Stimulated activated CD4-positive, alpha-beta T cell treated with anti-CD3 and anti-CD28 coated beads, TNF-alpha, amount 100 ng/mL, for 48 hours (primary cell): ENCODE measurements at regions not wholly inside any gene's neighbourhood (a gene's known extent, or its start where the extent isn't known, plus 50 kb on each side); places are given as distances from the start of the nearest gene placed in this dataset.
"Not testable (repeated sequence)": the region's sequence is repeated elsewhere in the genome, so short reads cannot be mapped to it uniquely, and the experiment has no call there.

Experiments
- DNase-seq, 3 donors: peaks; one replicate each; pipeline ENCODE4 v3.0.0-alpha.2; 2020; ENCODE audit warnings: low read depth in 3 of 3

GRCh38 chr6:140147825-140148814 is 773.7 kb upstream of the CITED2 start:
- DNase-seq: not testable (repeated sequence)

- DNase-seq: no peak
These were observed 766.4 kb upstream of the CITED2 start for GRCh38 chr6:140140891-140141290.

- DNase-seq: no peak
These were observed 764.0 kb upstream of the CITED2 start for GRCh38 chr6:140138311-140139010.

- no peak for DNase-seq
These were observed 759.8 kb upstream of the CITED2 start for GRCh38 chr6:140134224-140134623.

- DNase-seq: no peak
These were observed 755.6 kb upstream of the CITED2 start for GRCh38 chr6:140130074-140130473.

GRCh38 chr6:140124498-140124897 is 750.0 kb upstream of the CITED2 start:
- DNase-seq: no peak

- no peak for DNase-seq
These were observed 733.7 kb upstream of the CITED2 start for GRCh38 chr6:140108167-140108566.

GRCh38 chr6:140107216-140107615 is 732.8 kb upstream of the CITED2 start:
- DNase-seq: no peak

GRCh38 chr6:140105857-140106256 is 731.4 kb upstream of the CITED2 start:
- no peak for DNase-seq

- no peak for DNase-seq
These were observed 730.8 kb upstream of the CITED2 start for GRCh38 chr6:140105241-140105640.

GRCh38 chr6:140101818-140102217 is 727.4 kb upstream of the CITED2 start:
- DNase-seq: no peak

- DNase-seq: no peak
These were observed 726.9 kb upstream of the CITED2 start for GRCh38 chr6:140101367-140101766.

GRCh38 chr6:140095532-140095931 is 721.1 kb upstream of the CITED2 start:
- DNase-seq: no peak

- no peak for DNase-seq
These were observed 717.4 kb upstream of the CITED2 start for GRCh38 chr6:140091895-140092294.

- DNase-seq: no peak
These were observed 716.4 kb upstream of the CITED2 start for GRCh38 chr6:140090871-140091270.

- no peak for DNase-seq
These were observed 708.9 kb upstream of the CITED2 start for GRCh38 chr6:140083375-140083774.

- no peak for DNase-seq
These were observed 708.4 kb upstream of the CITED2 start for GRCh38 chr6:140082867-140083297.

GRCh38 chr6:140079328-140079727 is 704.9 kb upstream of the CITED2 start:
- no peak for DNase-seq

GRCh38 chr6:140078561-140079125 is 704.2 kb upstream of the CITED2 start:
- no peak for DNase-seq

GRCh38 chr6:140077827-140078560 is 703.5 kb upstream of the CITED2 start:
- no peak for DNase-seq

- DNase-seq: no peak
These were observed 701.7 kb upstream of the CITED2 start for GRCh38 chr6:140076105-140076504.

GRCh38 chr6:140073456-140073855 is 699.0 kb upstream of the CITED2 start:
- no peak for DNase-seq
